Heart right ventricle (tissue), 16 donors: ENCODE measurements at regions not wholly inside any gene's neighbourhood (a gene's known extent, or its start where the extent isn't known, plus 50 kb on each side); places are given as distances from the start of the nearest gene placed in this dataset.

Experiments
- ATAC-seq, 8 donors: fragments of 200-7000 bp; cut with Tn5 transposase; one replicate each; pipeline ENCODE4 v1.9.1; 2020; ENCODE audit warnings: mild to moderate bottlenecking in 8 of 8, moderate library complexity in 8 of 8, moderate number of reproducible peaks in 1 of 8
- DNase-seq, 2 donors: peaks; one replicate each; pipeline ENCODE4 v3.0.0-alpha.2; 2020
- H3K27ac ChIP-seq, 10 donors: fragments of 200-600 bp; sonication (generic) in 2 of 10; one replicate each; pipeline versions ENCODE4 v1.5.0 to v1.8.0; 2020 to 2022; ENCODE audit warnings: mild to moderate bottlenecking in 3 of 10
- H3K27me3 ChIP-seq, 7 donors: fragments of 200-600 bp; one replicate each; pipeline ENCODE4 v1.8.0; 2021 to 2022; ENCODE audit warnings: mild to moderate bottlenecking in 2 of 7
- H3K36me3 ChIP-seq, 9 donors: fragments of 200-600 bp; sonication (generic) in 1 of 9; one replicate each; pipeline versions ENCODE4 v1.5.0 to v1.8.0; 2020 to 2022; ENCODE audit warnings: mild to moderate bottlenecking in 2 of 9
- H3K4me1 ChIP-seq, 9 donors: fragments of 200-600 bp; sonication (generic) in 1 of 9; one replicate each; pipeline versions ENCODE4 v1.5.0 to v1.8.0; 2020 to 2022; ENCODE audit warnings: mild to moderate bottlenecking in 4 of 9
- H3K4me3 ChIP-seq, 10 donors: fragments of 200-600 bp; sonication (generic) in 2 of 10; one replicate each; pipeline versions ENCODE4 v1.5.0 to v1.8.0; 2020 to 2022; ENCODE audit warnings: mild to moderate bottlenecking in 7 of 10, moderate library complexity in 2 of 10
- H3K9me3 ChIP-seq, 11 donors: fragments of 200-600 bp in 10 of 11; sonication (generic) in 2 of 11; one replicate each; pipeline versions ENCODE4 v1.5.0 to v1.8.0; 2013 to 2022; ENCODE audit warnings: mild to moderate bottlenecking in 2 of 11, control low read depth in 1 of 11, moderate library complexity in 1 of 11
- CTCF ChIP-seq, 9 donors: fragments of 200-600 bp; sonication (generic) in 2 of 9; IDR thresholded peaks; one replicate each; pipeline versions ENCODE4 v1.5.0 to v1.8.0; 2021 to 2022; ENCODE audit warnings: antibody characterized with exemption in 9 of 9, mild to moderate bottlenecking in 5 of 9, moderate library complexity in 1 of 9
- WGBS, 2 donors: extraction: QIAGEN DNeasy Blood & Tissue Kit; methylation state at CpG; one replicate each; pipeline ENCODE4 v1.1.7; 2013; ENCODE audit warnings: inconsistent platforms in 1 of 2; 5-methylcytosine and 5-hydroxymethylcytosine counted together
- intact Hi-C, 10 donors: fragments of 100-400 bp; cut with DNase I; formaldehyde crosslinking; loops; one replicate each; pipeline versions ENCODE4 v1.11.1 to v1.14.2; 2022
- donor health status: Arrhythmogenic right ventricular cardiomyopathy.
- donor health status: ischemic (EF 13 %, LVEDD 7.1; RV severe dilation, severe dysfunction).
- donor health status: healthy with polysubstance abuse.
- donor health status: DM: no; HTN: yes; CAD: no.
- donor health status: DM: no; HTN: no; CAD: no.
- donor health status: ischemic (EF 25% LVEDD 6.9; RV normal size, moderate dysfunction).
- donor health status: ischemic (EF 25% LVEDD 5.7; RV mildly dilated, moderate dysfunction).
- donor health status: healthy.
- donor health status: DM: yes; HTN: yes; CAD: no.
- donor health status: Ischemic cardiomyopathy.
- donor health status: ischemic (EF 35%, LVEDD 5.7; RV mildly dilated, moderate dysfunction).
- donor health status: nonischemic (EF 11% LVEDD 7.7; RV severe dilation, severe dysfunction).
- donor health status: DM: yes; HTN: yes; CAD: no.
- donor health status: PGD.
- donor health status: ischemic (EF 29% LVEDD 5.4; RV normal size, mild dysfunction).
- donor health status: nonischemic (EF 23%, LVEDD 6.1; RV moderate dilation, normal function).

- WGBS, 2 donors, result 83 to 85% methylated on average over 2 of the region's 2 CpGs
- intact Hi-C loops, result no loop called here
- no peak for DNase-seq
Measured at GRCh38 chr7:29623973-29624372, 60.3 kb downstream of the PRR15 start.

GRCh38 chr7:29626730-29627129, 63.1 kb downstream of the PRR15 start:
- ATAC-seq, result no peak
- intact Hi-C loops, result no loop called here
- no peak for DNase-seq
- Histone ChIP-seq H3K4me1 (no peaks in the 10 kb centered on the region), H3K27ac (no peak overlapping the region), H3K9me3 (no peaks in the 10 kb centered on the region), H3K36me3 (no peaks in the 10 kb centered on the region), H3K4me3 (no peak overlapping the region), H3K27me3 (peaks cover 0 to 24% (median 0%) of the 10 kb centered on the region in 7 donors)
- TF ChIP-seq CTCF (IDR thresholded peaks at IDR 0.05), result no peak
- WGBS, 2 donors, result 70 to 83% methylated on average over 2 of the region's 2 CpGs

More at GRCh38 chr7:29623973-29624372, 60.3 kb downstream of the PRR15 start:
- no peaks in the 10 kb centered on the region for H3K4me1 ChIP-seq
- no peak overlapping the region for H3K4me3 ChIP-seq
- peaks cover 0 to 19% (median 0%) of the 10 kb centered on the region in 7 donors for H3K27me3 ChIP-seq
- no peak for ATAC-seq
- H3K27ac ChIP-seq, result no peak overlapping the region
- H3K36me3 ChIP-seq, result no peaks in the 10 kb centered on the region
- no peaks in the 10 kb centered on the region for H3K9me3 ChIP-seq
- no peak for TF ChIP-seq CTCF (IDR thresholded peaks at IDR 0.05)

- H3K9me3 ChIP-seq, result no peaks in the 10 kb centered on the region
- no peak overlapping the region for H3K4me3 ChIP-seq
- DNase-seq (no peak), ATAC-seq (no peak)
- no peaks in the 10 kb centered on the region for H3K4me1 ChIP-seq
- 91 to 93% methylated on average over 2 of the region's 2 CpGs for WGBS, 2 donors
- H3K36me3 ChIP-seq, result no peaks in the 10 kb centered on the region
- H3K27me3 ChIP-seq, result peaks cover 0 to 24% (median 0%) of the 10 kb centered on the region in 7 donors
- intact Hi-C loops, result no loop called here
- no peak overlapping the region for H3K27ac ChIP-seq
- TF ChIP-seq CTCF (IDR thresholded peaks at IDR 0.05), result no peak
Measured at GRCh38 chr7:29627631-29628030, 64.0 kb downstream of the PRR15 start.

- TF ChIP-seq CTCF (IDR thresholded peaks at IDR 0.05), result no peak
- DNase-seq (no peak), ATAC-seq (no peak)
- no peak overlapping the region for H3K4me3 ChIP-seq
- no peak overlapping the region for H3K27ac ChIP-seq
- no peaks in the 10 kb centered on the region for H3K4me1 ChIP-seq
- WGBS, 2 donors, result 92 to 97% methylated on average over 3 of the region's 3 CpGs
- no peaks in the 10 kb centered on the region for H3K9me3 ChIP-seq
- intact Hi-C loops, result loop anchor here in 1 of 10 donors (1.0 kb wide), 1 partner anchor 114 kb away; no protein-coding TSS in a partner anchor
- peaks cover 0 to 24% (median 0%) of the 10 kb centered on the region in 7 donors for H3K27me3 ChIP-seq
- no peaks in the 10 kb centered on the region for H3K36me3 ChIP-seq
Measured at GRCh38 chr7:29629507-29629906, 65.9 kb downstream of the PRR15 start.
